Parathyroid adenoma (tissue), 2 donors: ENCODE measurements at regions not wholly inside any gene's neighbourhood (a gene's known extent, or its start where the extent isn't known, plus 50 kb on each side); places are given as distances from the start of the nearest gene placed in this dataset.

ENCODE experiments used
- H2AFZ ChIP-seq: fragments of 300-600 bp; sonication (generic); one replicate; pipeline ENCODE4 v1.7.0; 2017; ENCODE audit warnings: antibody characterized with exemption, mild to moderate bottlenecking
- H3K27ac ChIP-seq: fragments of 300-600 bp; sonication (generic); one replicate; pipeline ENCODE4 v1.7.0; 2017
- H3K27me3 ChIP-seq: fragments of 300-600 bp; sonication (generic); one replicate; pipeline ENCODE4 v1.7.0; 2017; ENCODE audit warnings: low read length; ENCODE audit not compliant: control insufficient read depth, insufficient read depth
- H3K36me3 ChIP-seq: fragments of 300-600 bp; sonication (generic); one replicate; pipeline ENCODE4 v1.7.0; 2017; ENCODE audit warnings: low read length; ENCODE audit not compliant: control insufficient read depth, insufficient read depth
- H3K4me1 ChIP-seq: fragments of 300-600 bp; sonication (generic); one replicate; pipeline ENCODE4 v1.7.0; 2017; ENCODE audit warnings: control low read depth
- H3K4me2 ChIP-seq: fragments of 300-600 bp; sonication (generic); one replicate; pipeline ENCODE4 v1.7.0; 2017; ENCODE audit warnings: low read length
- H3K4me3 ChIP-seq: fragments of 300-600 bp; sonication (generic); one replicate; pipeline ENCODE4 v1.7.0; 2017; ENCODE audit warnings: low read depth, low read length
- H3K79me2 ChIP-seq: fragments of 300-600 bp; sonication (generic); one replicate; pipeline ENCODE4 v1.7.0; 2017; ENCODE audit warnings: control low read depth
- H3K9ac ChIP-seq: fragments of 300-600 bp; sonication (generic); one replicate; pipeline ENCODE4 v1.7.0; 2017; ENCODE audit warnings: mild to moderate bottlenecking
- H3K9me3 ChIP-seq: fragments of 300-600 bp; sonication (generic); one replicate; pipeline ENCODE4 v1.7.0; 2017; ENCODE audit warnings: low read length; ENCODE audit not compliant: control insufficient read depth
- CTCF ChIP-seq: fragments of 300-600 bp; sonication (generic); IDR thresholded peaks from one replicate; pipeline ENCODE4 v1.7.0; 2017; ENCODE audit warnings: antibody characterized with exemption, mild to moderate bottlenecking
- donor health status: primary hyperparathyroidism.

- H3K4me3 ChIP-seq, result no peak overlapping the region
- no peak overlapping the region for H3K9ac ChIP-seq
- H3K4me2 ChIP-seq, result no peak overlapping the region
- no peak for TF ChIP-seq CTCF
- no peaks in the 10 kb centered on the region for H3K4me1 ChIP-seq
- no peak overlapping the region for H3K27ac ChIP-seq
- H3K27me3 ChIP-seq, result no peaks in the 10 kb centered on the region
- no peaks in the 10 kb centered on the region for H3K9me3 ChIP-seq
- H2AFZ ChIP-seq, result no peak overlapping the region
- H3K79me2 ChIP-seq, result no peaks in the 10 kb centered on the region
- no peaks in the 10 kb centered on the region for H3K36me3 ChIP-seq
These were observed 301.9 kb upstream of the DPYD start for GRCh38 chr1:98222706-98223105.

- H3K9ac ChIP-seq, result no peak overlapping the region
- H3K4me2 ChIP-seq, result no peak overlapping the region
- TF ChIP-seq CTCF, result no peak
- H3K9me3 ChIP-seq, result no peaks in the 10 kb centered on the region
- no peaks in the 10 kb centered on the region for H3K27me3 ChIP-seq
- no peak overlapping the region for H3K4me3 ChIP-seq
- H3K36me3 ChIP-seq, result no peaks in the 10 kb centered on the region
- H3K27ac ChIP-seq, result no peak overlapping the region
- H2AFZ ChIP-seq, result no peak overlapping the region
- no peaks in the 10 kb centered on the region for H3K79me2 ChIP-seq
- H3K4me1 ChIP-seq, result no peaks in the 10 kb centered on the region
These were observed 301.1 kb upstream of the DPYD start for GRCh38 chr1:98221923-98222322.

GRCh38 chr1:98217601-98218000, 296.8 kb upstream of the DPYD start:
- H3K27ac ChIP-seq, result no peak overlapping the region
- H2AFZ ChIP-seq, result no peak overlapping the region
- no peaks in the 10 kb centered on the region for H3K9me3 ChIP-seq
- H3K79me2 ChIP-seq, result no peaks in the 10 kb centered on the region
- H3K36me3 ChIP-seq, result no peaks in the 10 kb centered on the region
- no peak for TF ChIP-seq CTCF
- no peak overlapping the region for H3K4me2 ChIP-seq
- no peak overlapping the region for H3K4me3 ChIP-seq
- H3K9ac ChIP-seq, result no peak overlapping the region
- H3K4me1 ChIP-seq, result no peaks in the 10 kb centered on the region
- H3K27me3 ChIP-seq, result no peaks in the 10 kb centered on the region

GRCh38 chr1:98216304-98216703, 295.5 kb upstream of the DPYD start:
- Histone ChIP-seq H3K27me3 (no peaks in the 10 kb centered on the region), H3K9ac (no peak overlapping the region), H3K79me2 (no peaks in the 10 kb centered on the region), H3K4me2 (no peak overlapping the region), H3K4me1 (no peaks in the 10 kb centered on the region), H3K27ac (no peak overlapping the region), H3K4me3 (no peak overlapping the region), H2AFZ (no peak overlapping the region), H3K9me3 (no peaks in the 10 kb centered on the region), H3K36me3 (no peaks in the 10 kb centered on the region)
- TF ChIP-seq CTCF, result no peak

- H3K4me3 ChIP-seq, result no peak overlapping the region
- H3K36me3 ChIP-seq, result no peaks in the 10 kb centered on the region
- H2AFZ ChIP-seq, result no peak overlapping the region
- H3K79me2 ChIP-seq, result no peaks in the 10 kb centered on the region
- no peak overlapping the region for H3K4me2 ChIP-seq
- no peaks in the 10 kb centered on the region for H3K9me3 ChIP-seq
- H3K27ac ChIP-seq, result no peak overlapping the region
- H3K9ac ChIP-seq, result no peak overlapping the region
- no peaks in the 10 kb centered on the region for H3K4me1 ChIP-seq
- no peak for TF ChIP-seq CTCF
- H3K27me3 ChIP-seq, result no peaks in the 10 kb centered on the region
These were observed 290.5 kb upstream of the DPYD start for GRCh38 chr1:98211271-98211845.
